Lung (tissue), 11 donors: ENCODE measurements at regions not wholly inside any gene's neighbourhood (a gene's known extent, or its start where the extent isn't known, plus 50 kb on each side); places are given as distances from the start of the nearest gene placed in this dataset.

Experiments used
- ATAC-seq: fragments of 200-7000 bp; cut with Tn5 transposase; one replicate; pipeline ENCODE4 v1.9.1; 2020; ENCODE audit warnings: moderate number of reproducible peaks; ENCODE audit not compliant: insufficient read depth, low FRiP score
- DNase-seq, 3 donors: peaks; one replicate each; pipeline ENCODE4 v3.0.0-alpha.2; 2013 to 2017
- H3K27ac ChIP-seq, 2 donors: one replicate each; pipeline ENCODE4 v1.5.1; 2013; ENCODE audit warnings: mild to moderate bottlenecking in 2 of 2, moderate library complexity in 2 of 2, control low read depth in 1 of 2, inconsistent platforms in 1 of 2, low read depth in 1 of 2, low read length in 1 of 2
- H3K27me3 ChIP-seq, 3 donors: one replicate each; pipeline ENCODE4 v1.5.1; 2013; ENCODE audit warnings: low read length in 2 of 3; ENCODE audit not compliant: control insufficient read depth in 3 of 3, insufficient read depth in 3 of 3
- H3K36me3 ChIP-seq, 4 donors: one replicate each; pipeline ENCODE4 v1.5.1; 2013; ENCODE audit warnings: low read length in 4 of 4, mild to moderate bottlenecking in 1 of 4, moderate library complexity in 1 of 4; ENCODE audit not compliant: control insufficient read depth in 4 of 4, insufficient read depth in 4 of 4
- H3K4me1 ChIP-seq, 5 donors: one replicate each; pipeline ENCODE4 v1.5.1; 2013; ENCODE audit warnings: low read length in 5 of 5, mild to moderate bottlenecking in 2 of 5, moderate library complexity in 1 of 5; ENCODE audit not compliant: control insufficient read depth in 5 of 5, insufficient read depth in 5 of 5
- H3K4me3 ChIP-seq: one replicate; pipeline ENCODE4 v1.5.1; 2013; ENCODE audit warnings: mild to moderate bottlenecking, control low read depth, moderate library complexity
- H3K9ac ChIP-seq, 2 donors: one replicate each; pipeline ENCODE4 v1.5.1; 2013; ENCODE audit warnings: low read length in 2 of 2, control low read depth in 1 of 2; ENCODE audit not compliant: insufficient read depth in 1 of 2
- H3K9me3 ChIP-seq, 4 donors: one replicate each; pipeline ENCODE4 v1.5.1; 2013; ENCODE audit warnings: low read length in 3 of 4, mild to moderate bottlenecking in 1 of 4, moderate library complexity in 1 of 4; ENCODE audit not compliant: control insufficient read depth in 4 of 4, insufficient read depth in 3 of 4
- WGBS, 2 donors: extraction: QIAGEN DNeasy Blood & Tissue Kit; methylation state at CpG; one replicate each; pipeline ENCODE4 v1.1.7; 2013; 5-methylcytosine and 5-hydroxymethylcytosine counted together
- TF ChIP-seq, protein P1 (sequence below): IDR thresholded peaks from 2 replicates; pipeline ENCODE4 v1.5.1; 2012; ENCODE audit warnings: mild to moderate bottlenecking; ENCODE audit errors: control extremely low read depth, extremely low read depth
- donor health status: control.
- donor health status: control.
- donor health status: Bipolar disorder and iron deficiency.
- donor health status: healthy.
- donor health status: DM: yes; HTN: yes; CAD: no.

DNA sequence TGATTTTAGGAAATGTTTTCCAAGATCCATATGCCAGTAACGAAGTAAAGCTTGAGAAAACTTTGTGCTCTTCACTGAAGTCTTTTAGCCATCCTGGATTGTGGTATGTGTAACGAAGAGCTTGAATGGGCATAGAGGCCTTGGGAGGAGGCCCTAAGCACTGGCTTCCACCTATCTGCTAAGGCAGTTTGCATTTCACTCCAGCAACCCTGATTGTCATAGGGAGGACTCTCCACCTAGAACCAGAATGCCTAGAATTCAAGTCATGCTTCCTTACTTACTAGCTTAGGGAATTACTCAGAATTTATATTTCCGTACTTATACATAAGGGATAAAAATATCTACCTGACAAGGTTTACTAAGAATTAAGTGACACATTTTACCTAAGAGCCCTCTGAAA lies 451.5 kb downstream of the FBXO15 start:
- no peak for DNase-seq
- WGBS, 2 donors, result 86 to 88% methylated on average over 3 of the region's 3 CpGs
- Histone ChIP-seq H3K27me3 (no peaks in the 10 kb centered on the region), H3K9ac (no peak overlapping the region), H3K4me1 (no peaks in the 10 kb centered on the region), H3K36me3 (no peaks in the 10 kb centered on the region), H3K27ac (no peak overlapping the region), H3K9me3 (no peaks in the 10 kb centered on the region), H3K4me3 (no peak overlapping the region)
- TF ChIP-seq, protein P1, sequence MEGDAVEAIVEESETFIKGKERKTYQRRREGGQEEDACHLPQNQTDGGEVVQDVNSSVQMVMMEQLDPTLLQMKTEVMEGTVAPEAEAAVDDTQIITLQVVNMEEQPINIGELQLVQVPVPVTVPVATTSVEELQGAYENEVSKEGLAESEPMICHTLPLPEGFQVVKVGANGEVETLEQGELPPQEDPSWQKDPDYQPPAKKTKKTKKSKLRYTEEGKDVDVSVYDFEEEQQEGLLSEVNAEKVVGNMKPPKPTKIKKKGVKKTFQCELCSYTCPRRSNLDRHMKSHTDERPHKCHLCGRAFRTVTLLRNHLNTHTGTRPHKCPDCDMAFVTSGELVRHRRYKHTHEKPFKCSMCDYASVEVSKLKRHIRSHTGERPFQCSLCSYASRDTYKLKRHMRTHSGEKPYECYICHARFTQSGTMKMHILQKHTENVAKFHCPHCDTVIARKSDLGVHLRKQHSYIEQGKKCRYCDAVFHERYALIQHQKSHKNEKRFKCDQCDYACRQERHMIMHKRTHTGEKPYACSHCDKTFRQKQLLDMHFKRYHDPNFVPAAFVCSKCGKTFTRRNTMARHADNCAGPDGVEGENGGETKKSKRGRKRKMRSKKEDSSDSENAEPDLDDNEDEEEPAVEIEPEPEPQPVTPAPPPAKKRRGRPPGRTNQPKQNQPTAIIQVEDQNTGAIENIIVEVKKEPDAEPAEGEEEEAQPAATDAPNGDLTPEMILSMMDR, result no peak
- ATAC-seq, result no peak

DNA sequence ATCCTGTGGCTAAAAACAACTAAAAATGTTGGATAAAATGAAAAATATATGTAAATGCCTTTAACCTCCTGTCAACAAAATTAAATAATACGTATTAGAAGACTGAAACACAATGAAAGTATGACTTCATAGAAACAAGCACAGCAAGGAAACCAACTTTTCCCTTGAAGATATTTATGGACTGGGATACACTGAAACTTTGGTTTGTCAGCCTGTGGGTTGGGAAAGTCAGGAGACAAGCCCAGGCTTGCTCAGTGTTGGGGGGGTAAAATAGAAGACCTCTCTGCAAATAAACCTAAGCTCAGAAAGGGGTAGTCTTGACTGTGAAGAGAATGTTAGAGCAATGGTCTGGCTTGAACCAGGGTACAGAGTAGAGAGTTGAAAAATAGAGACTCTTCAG lies 454.5 kb downstream of the FBXO15 start:
- Histone ChIP-seq H3K9ac (no peak overlapping the region), H3K27me3 (no peaks in the 10 kb centered on the region), H3K9me3 (peaks cover 0 to 2% (median 0%) of the 10 kb centered on the region in 4 donors), H3K27ac (no peak overlapping the region), H3K36me3 (no peaks in the 10 kb centered on the region), H3K4me1 (peaks cover 0 to 11% (median 6%) of the 10 kb centered on the region in 5 donors), H3K4me3 (no peak overlapping the region)
- DNase-seq (no peak), ATAC-seq (no peak)
- WGBS, 2 donors, result 89 to 92% methylated on average over 1 of the region's 1 CpG
- TF ChIP-seq, protein P1, result no peak

DNA sequence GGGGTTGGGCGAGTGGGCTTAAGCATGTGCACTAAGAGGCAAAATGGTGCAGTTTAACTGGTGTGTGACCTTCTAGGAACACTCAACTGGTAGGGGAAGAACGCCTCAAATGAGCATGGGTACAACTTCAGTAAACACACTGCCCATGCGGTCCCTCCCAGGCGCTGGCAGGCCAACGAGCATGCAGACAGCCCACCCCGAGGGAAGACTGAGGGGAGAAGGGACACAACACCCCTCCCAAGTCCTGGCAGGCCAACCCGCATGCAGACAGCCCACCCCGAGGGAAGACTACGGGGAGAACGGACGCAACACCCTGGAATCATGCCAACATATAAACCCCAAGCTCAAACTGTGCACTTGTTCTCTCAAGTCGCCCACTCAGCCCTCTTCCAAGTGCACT lies 456.0 kb downstream of the FBXO15 start:
- TF ChIP-seq, protein P1, result no peak
- no peaks in the 10 kb centered on the region for H3K36me3 ChIP-seq
- no peak overlapping the region for H3K27ac ChIP-seq
- peaks cover 0 to 11% (median 6%) of the 10 kb centered on the region in 5 donors for H3K4me1 ChIP-seq
- H3K27me3 ChIP-seq, result no peaks in the 10 kb centered on the region
- ATAC-seq, result no peak
- no peak overlapping the region for H3K4me3 ChIP-seq
- H3K9ac ChIP-seq, result no peak overlapping the region
- 65 to 77% methylated on average over 12 of the region's 12 CpGs for WGBS, 2 donors
- H3K9me3 ChIP-seq, result peaks cover 0 to 4% (median 0%) of the 10 kb centered on the region in 4 donors
- peak in 1 of 3 donors; percentile 19 for DNase-seq

DNA sequence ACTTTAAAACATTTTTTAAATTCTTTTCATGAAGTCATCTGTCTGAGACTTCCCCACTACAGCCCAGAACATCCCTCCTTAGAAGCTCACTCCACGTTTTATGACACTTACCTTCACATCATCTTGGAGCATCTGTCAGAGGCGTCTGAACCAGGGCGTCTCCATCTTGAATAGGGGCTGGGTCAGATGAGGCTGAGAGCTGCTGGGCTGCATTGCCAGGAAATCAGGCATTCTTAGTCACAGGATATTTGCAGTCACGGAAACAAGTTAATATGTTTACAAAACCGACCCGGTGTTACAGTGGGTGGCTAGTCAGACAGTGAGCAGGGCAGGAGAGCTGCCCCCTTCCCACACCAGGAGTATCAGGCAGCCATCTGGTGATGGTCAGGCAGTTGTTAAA lies 456.5 kb downstream of the FBXO15 start:
- TF ChIP-seq, protein P1, result no peak
- WGBS, 2 donors, result 44 to 68% methylated on average over 6 of the region's 6 CpGs
- Histone ChIP-seq H3K9me3 (peaks cover 0 to 4% (median 0%) of the 10 kb centered on the region in 4 donors), H3K9ac (no peak overlapping the region), H3K27ac (no peak overlapping the region), H3K36me3 (no peaks in the 10 kb centered on the region), H3K4me1 (peaks cover 0 to 11% (median 6%) of the 10 kb centered on the region in 5 donors), H3K4me3 (no peak overlapping the region), H3K27me3 (no peaks in the 10 kb centered on the region)
- DNase-seq (peak in 1 of 3 donors; percentile 19), ATAC-seq (no peak)
